Renal cortex interstitium (tissue), 11 donors: ENCODE measurements at regions not wholly inside any gene's neighbourhood (a gene's known extent, or its start where the extent isn't known, plus 50 kb on each side); places are given as distances from the start of the nearest gene placed in this dataset.
"Not testable (repeated sequence)": the region's sequence is repeated elsewhere in the genome, so short reads cannot be mapped to it uniquely, and the experiment has no call there.

ENCODE experiments used
- DNase-seq, 11 donors: peaks; one replicate each; pipeline ENCODE4 v3.0.0-alpha.2; 2013; ENCODE audit warnings: low read depth in 9 of 11, low spot score in 4 of 11; ENCODE audit errors: extremely low read depth in 1 of 11

GRCh38 chr3:187848401-187848800, 103.1 kb upstream of the BCL6 start:
- DNase-seq: no peak

GRCh38 chr3:187849016-187849654, 103.9 kb upstream of the BCL6 start:
- no peak for DNase-seq

GRCh38 chr3:187850258-187850921, 105.1 kb upstream of the BCL6 start:
- no peak for DNase-seq

- DNase-seq: no peak
Measured at GRCh38 chr3:187852842-187853730, 107.8 kb upstream of the BCL6 start.

GRCh38 chr3:187855131-187855530, 109.9 kb upstream of the BCL6 start:
- no peak for DNase-seq

GRCh38 chr3:187856555-187856954, 111.3 kb upstream of the BCL6 start:
- DNase-seq: no peak

- DNase-seq: no peak
Measured at GRCh38 chr3:187858041-187858440, 112.8 kb upstream of the BCL6 start.

GRCh38 chr3:187858711-187859110, 113.4 kb upstream of the BCL6 start:
- DNase-seq: no peak

GRCh38 chr3:187862701-187863277, 117.5 kb upstream of the BCL6 start:
- DNase-seq: not testable (repeated sequence)

- no peak for DNase-seq
Measured at GRCh38 chr3:187870360-187871203, 125.3 kb upstream of the BCL6 start.

- DNase-seq: no peak
Measured at GRCh38 chr3:187871204-187871591, 125.9 kb upstream of the BCL6 start.

GRCh38 chr3:187871848-187872247, 126.6 kb upstream of the BCL6 start:
- no peak for DNase-seq

- no peak for DNase-seq
Measured at GRCh38 chr3:187873843-187874242, 128.6 kb upstream of the BCL6 start.

GRCh38 chr3:187875863-187876262, 130.6 kb upstream of the BCL6 start:
- no peak for DNase-seq

GRCh38 chr3:187878772-187879518, 133.7 kb upstream of the BCL6 start:
- no peak for DNase-seq

- no peak for DNase-seq
Measured at GRCh38 chr3:187880441-187880840, 135.2 kb upstream of the BCL6 start.

GRCh38 chr3:187880851-187881250, 135.6 kb upstream of the BCL6 start:
- no peak for DNase-seq

GRCh38 chr3:187888701-187889100, 143.4 kb upstream of the BCL6 start:
- DNase-seq: no peak
